H1 (cell line): ENCODE measurements at regions not wholly inside any gene's neighbourhood (a gene's known extent, or its start where the extent isn't known, plus 50 kb on each side); places are given as distances from the start of the nearest gene placed in this dataset.

Source experiments
- CHD7 ChIP-seq: fragments of 300-600 bp; sonication (generic); IDR thresholded peaks from 2 replicates; pipeline ENCODE4 v1.7.1; 2012; ENCODE audit warnings: low read length, moderate library complexity, mild to moderate bottlenecking, inconsistent platforms; ENCODE audit not compliant: insufficient replicate concordance

DNA sequence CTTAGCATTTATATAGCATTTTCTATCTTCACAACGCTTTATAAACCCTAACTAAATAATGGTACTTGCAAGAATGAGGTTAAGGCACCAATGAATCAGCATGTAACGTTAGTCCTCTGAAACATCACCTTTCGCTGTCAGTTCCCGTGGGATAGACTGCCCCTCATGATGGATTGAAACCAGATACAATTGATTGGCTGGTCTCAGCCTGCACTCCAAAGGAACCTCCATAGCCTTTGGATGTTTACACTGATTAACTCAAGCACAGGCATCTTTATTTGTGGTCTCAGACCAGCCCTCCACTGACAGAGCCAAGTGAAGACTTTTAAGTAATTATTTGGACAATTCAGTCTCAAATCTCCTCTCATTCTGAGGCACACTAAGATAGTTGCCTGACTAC, 1339.4 kb upstream of the WWC1 start (continued):
- TF ChIP-seq CHD7: no peak
- TF ChIP-seq, all 59 proteins: peak for 0
